ENCODE measurements at regions not wholly inside any gene's neighbourhood (a gene's known extent, or its start where the extent isn't known, plus 50 kb on each side); places are given as distances from the start of the nearest gene placed in this dataset. TPM values are rescaled to one million over a fixed set of nuclear protein-coding genes. Genes with fewer than 3 reads are reported as not detected.

Small RNA genes lying in the stretch of these regions (microRNA-seq; reads per million reads assigned to microRNA genes)
- not detected for gene RNU6-366P (ENCODE audit: insufficient read depth, insufficient read length)

Small RNA genes lying in the stretch of these regions (small RNA-seq; reads per million reads assigned to genes)
- 0.04 to 3.0 (median 0.15) reads per million in 5 experiments for gene RNU6-366P
